Chondrocyte (in vitro differentiated cells): ENCODE measurements at regions not wholly inside any gene's neighbourhood (a gene's known extent, or its start where the extent isn't known, plus 50 kb on each side); places are given as distances from the start of the nearest gene placed in this dataset.
A peak's percentile ranks its signal among the peaks of the same experiment; 100 is the strongest.
"Not testable (repeated sequence)": the region's sequence is repeated elsewhere in the genome, so short reads cannot be mapped to it uniquely, and the experiment has no call there.

Experiments used
- DNase-seq: peaks from one replicate; pipeline ENCODE4 v3.0.0; 2021; ENCODE audit warnings: mixed read lengths, low spot score
- H3K27ac Mint-ChIP-seq: one replicate; pipeline ENCODE4 v1.8.0; 2021; ENCODE audit warnings: mild to moderate bottlenecking, moderate library complexity, mixed read lengths; ENCODE audit not compliant: unreplicated experiment
- H3K27me3 Mint-ChIP-seq: 2 replicates; pipeline ENCODE4 v1.8.0; 2021; ENCODE audit warnings: low read depth, mixed read lengths
- H3K36me3 Mint-ChIP-seq: 2 replicates; pipeline ENCODE4 v1.8.0; 2021; ENCODE audit warnings: low read depth, mixed read lengths
- H3K4me1 Mint-ChIP-seq: 2 replicates; pipeline ENCODE4 v1.8.0; 2021; ENCODE audit warnings: low read depth, mild to moderate bottlenecking, mixed read lengths
- H3K4me3 Mint-ChIP-seq: one replicate; pipeline ENCODE4 v1.8.0; 2021; ENCODE audit warnings: mild to moderate bottlenecking, moderate library complexity, mixed read lengths; ENCODE audit not compliant: unreplicated experiment
- H3K9me3 Mint-ChIP-seq: 2 replicates; pipeline ENCODE4 v1.8.0; 2021; ENCODE audit warnings: low read depth, mixed read lengths
- CTCF ChIP-seq: fragments of 200-600 bp; sonication (generic); IDR thresholded peaks from 2 replicates; pipeline ENCODE4 v1.5.0; 2021; ENCODE audit warnings: antibody characterized with exemption, mild to moderate bottlenecking, moderate library complexity

- no peak for DNase-seq
- H3K9me3 Mint-ChIP-seq = peaks cover 2% of the 10 kb centered on the region
- peaks cover 7% of the 10 kb centered on the region for H3K27me3 Mint-ChIP-seq
- no peaks in the 10 kb centered on the region for H3K4me1 Mint-ChIP-seq
- H3K27ac Mint-ChIP-seq = no peak overlapping the region
- TF ChIP-seq CTCF = no peak
- H3K36me3 Mint-ChIP-seq = no peaks in the 10 kb centered on the region
- H3K4me3 Mint-ChIP-seq = no peak overlapping the region
These were observed 63.0 kb upstream of the UXS1 start for GRCh38 chr2:106257135-106257534.

- not testable (repeated sequence) for H3K27me3 Mint-ChIP-seq, H3K4me1 Mint-ChIP-seq, H3K27ac Mint-ChIP-seq, DNase-seq, H3K36me3 Mint-ChIP-seq, H3K4me3 Mint-ChIP-seq, H3K9me3 Mint-ChIP-seq
These were observed 55.2 kb upstream of the UXS1 start for GRCh38 chr2:106249157-106249828.

GRCh38 chr2:106248548-106249151, 54.5 kb upstream of the UXS1 start:
- H3K4me3 Mint-ChIP-seq, H3K4me1 Mint-ChIP-seq, DNase-seq, H3K36me3 Mint-ChIP-seq, H3K9me3 Mint-ChIP-seq, H3K27me3 Mint-ChIP-seq, H3K27ac Mint-ChIP-seq: not testable (repeated sequence)
- peak; percentile 76 for TF ChIP-seq CTCF
